HCT116 (cell line): ENCODE measurements at regions not wholly inside any gene's neighbourhood (a gene's known extent, or its start where the extent isn't known, plus 50 kb on each side); places are given as distances from the start of the nearest gene placed in this dataset.
"Not testable (repeated sequence)": the region's sequence is repeated elsewhere in the genome, so short reads cannot be mapped to it uniquely, and the experiment has no call there.

ENCODE experiments used
- ATAC-seq: fragments of 200-7000 bp; cut with Tn5 transposase; 2 replicates; pipeline ENCODE4 v1.9.1; 2020; ENCODE audit warnings: mild to moderate bottlenecking, moderate library complexity
- BruUV-seq: library from RNA; stranded (reverse); fragments of 400-500 nt; replicated peaks from 2 replicates; lab custom pipeline; 2021; lab: Mats Ljungman, UMichigan
- CTCF ChIA-PET: fragments of 300-600 bp; sonication (Branson Sonifier 250); formaldehyde crosslinking; loops from one replicate; lab custom pipeline; 2021; ENCODE audit warnings: antibody characterized with exemption; lab: Charles Lee
- POLR2A ChIA-PET: fragments of 300-600, 350-600 bp; sonication (Branson Sonifier 250); formaldehyde crosslinking; loops from one replicate; lab custom pipeline; 2021; ENCODE audit warnings: antibody characterized with exemption; lab: Charles Lee
- RAD21 ChIA-PET, 2 experiments: fragments of 300-600 bp; sonication (Branson Sonifier 250); formaldehyde crosslinking; loops; one replicate each; lab custom pipeline; 2023; ENCODE audit warnings: low total read pairs in 2 of 2; ENCODE audit not compliant: uncharacterized antibody in 2 of 2, unreplicated experiment in 2 of 2, low non-redundant PET in 1 of 2; lab: Charles Lee
- DNase-seq: peaks from one replicate; pipeline ENCODE4 v3.0.0-alpha.2; 2010; ENCODE audit warnings: low read depth, low spot score
- H2AFZ ChIP-seq: fragments of 200-600 bp; shearing (Covaris generic), sonication (generic); 2 replicates; pipeline ENCODE4 v1.6.1; 2017; ENCODE audit warnings: low read depth, mixed run types, mixed read lengths, antibody characterized with exemption, low read length; ENCODE audit not compliant: poor library complexity, severe bottlenecking
- H3K27ac ChIP-seq: 2 replicates; pipeline ENCODE4 v1.5.1; 2012; ENCODE audit warnings: low read depth, low read length
- H3K27me3 ChIP-seq: fragments of 200-600 bp; sonication (generic); 2 replicates; pipeline ENCODE4 v1.6.1; 2016; ENCODE audit warnings: mixed run types, low read length, mixed read lengths; ENCODE audit not compliant: insufficient read depth
- H3K36me3 ChIP-seq, 2 experiments: fragments of 200-500 bp in 1 of 2; fragments of 200-600 bp in 1 of 2; sonication (Bioruptor generic) in 1 of 2; sonication (generic) in 1 of 2; 2 replicates each; pipeline versions ENCODE4 v1.5.1 to v1.6.1; 2014 to 2016; ENCODE audit warnings: low read length in 2 of 2, inconsistent platforms in 1 of 2, mixed read lengths in 1 of 2, mixed run types in 1 of 2; ENCODE audit not compliant: insufficient read depth in 2 of 2, control insufficient read depth in 1 of 2
- H3K4me1 ChIP-seq, 2 experiments: fragments of 200-600 bp in 1 of 2; sonication (generic) in 1 of 2; 2 replicates each; pipeline versions ENCODE4 v1.5.1 to v1.6.1; 2012 to 2017; ENCODE audit warnings: low read length in 2 of 2, inconsistent platforms in 1 of 2, mild to moderate bottlenecking in 1 of 2, mixed read lengths in 1 of 2, mixed run types in 1 of 2, moderate library complexity in 1 of 2; ENCODE audit not compliant: insufficient read depth in 2 of 2, control insufficient read depth in 1 of 2
- H3K4me2 ChIP-seq: fragments of 200-600 bp; sonication (generic); 2 replicates; pipeline ENCODE4 v1.6.1; 2017; ENCODE audit warnings: mixed run types, low read length, mixed read lengths
- H3K4me3 ChIP-seq, 2 experiments: fragments of 200-600 bp in 1 of 2; sonication (generic) in 1 of 2; replicated peaks in 1 of 2; 2 replicates each; pipeline ENCODE4 v1.5.1; 2011 to 2016; ENCODE audit warnings: low read length in 2 of 2, control low read depth in 1 of 2, low read depth in 1 of 2, mild to moderate bottlenecking in 1 of 2, mixed read lengths in 1 of 2, mixed run types in 1 of 2
- H3K79me2 ChIP-seq: fragments of 200-600 bp; sonication (generic); 2 replicates; pipeline ENCODE4 v1.6.1; 2017; ENCODE audit warnings: mild to moderate bottlenecking, mixed run types, low read length, moderate library complexity, mixed read lengths; ENCODE audit not compliant: insufficient read depth
- H3K9ac ChIP-seq: fragments of 200-600 bp; sonication (generic); 2 replicates; pipeline ENCODE4 v1.6.1; 2016; ENCODE audit warnings: low read length, mixed read lengths
- H3K9me2 ChIP-seq: fragments of 200-600 bp; sonication (generic), shearing (Covaris generic); 2 replicates; pipeline ENCODE4 v1.6.1; 2017; ENCODE audit warnings: mixed run types, mild to moderate bottlenecking, moderate library complexity; ENCODE audit not compliant: insufficient read depth
- H3K9me3 ChIP-seq, 2 experiments: fragments of 200-500 bp in 1 of 2; fragments of 200-600 bp in 1 of 2; sonication (Bioruptor generic) in 1 of 2; sonication (generic) in 1 of 2; 2 replicates each; pipeline ENCODE4 v1.6.1; 2014 to 2017; ENCODE audit warnings: low read length in 2 of 2, mixed read lengths in 2 of 2, inconsistent platforms in 1 of 2, low read depth in 1 of 2, mild to moderate bottlenecking in 1 of 2, mixed run types in 1 of 2, moderate library complexity in 1 of 2; ENCODE audit not compliant: control insufficient read depth in 1 of 2, insufficient read depth in 1 of 2
- H4K20me1 ChIP-seq: fragments of 200-600 bp; sonication (generic), shearing (Covaris generic); 2 replicates; pipeline ENCODE4 v1.6.1; 2017; ENCODE audit warnings: mixed run types, mild to moderate bottlenecking, moderate library complexity; ENCODE audit not compliant: insufficient read depth
- ATF3 ChIP-seq: IDR thresholded peaks from 2 replicates; pipeline ENCODE4 v1.6.1; 2012
- CEBPB ChIP-seq: IDR thresholded peaks from 2 replicates; pipeline ENCODE4 v1.6.1; 2012; ENCODE audit warnings: low read depth
- CTCF ChIP-seq, 3 experiments: fragments of 200-600 bp in 1 of 3; sonication (generic) in 1 of 3; IDR thresholded peaks in 2 of 3; conservative IDR thresholded peaks in 1 of 3; 2 replicates each; pipeline ENCODE4 v1.5.1; 2012 to 2017; ENCODE audit warnings: low read depth in 2 of 3, low read length in 2 of 3, antibody characterized with exemption in 1 of 3, borderline replicate concordance in 1 of 3, control low read depth in 1 of 3, mild to moderate bottlenecking in 1 of 3, mixed read lengths in 1 of 3, mixed run types in 1 of 3, moderate library complexity in 1 of 3; ENCODE audit not compliant: insufficient read depth in 1 of 3
- EGR1 ChIP-seq: IDR thresholded peaks from 2 replicates; pipeline ENCODE4 v1.6.1; 2012; ENCODE audit warnings: low read depth
- ELF1 ChIP-seq: IDR thresholded peaks from 2 replicates; pipeline ENCODE4 v1.6.1; 2012; ENCODE audit warnings: low read depth, borderline replicate concordance
- EZH2phosphoT487 ChIP-seq: fragments of 200-600 bp; IDR thresholded peaks from 2 replicates; pipeline ENCODE4 v1.6.1; 2018; ENCODE audit warnings: antibody characterized with exemption, borderline replicate concordance
- FOSL1 ChIP-seq: IDR thresholded peaks from 2 replicates; pipeline ENCODE4 v1.6.1; 2012; ENCODE audit warnings: low read depth
- POLR2A ChIP-seq: IDR thresholded peaks from 2 replicates; pipeline ENCODE4 v1.7.0; 2011; ENCODE audit warnings: borderline replicate concordance; ENCODE audit not compliant: insufficient read depth, insufficient read length; ENCODE audit errors: extremely low read depth
- POLR2AphosphoS5 ChIP-seq: IDR thresholded peaks from 2 replicates; pipeline ENCODE4 v1.6.1; 2011; ENCODE audit warnings: mild to moderate bottlenecking, low read depth, low read length, moderate library complexity
- RAD21 ChIP-seq: IDR thresholded peaks from 2 replicates; pipeline ENCODE4 v1.6.1; 2012; ENCODE audit warnings: low read depth, mild to moderate bottlenecking
- REST ChIP-seq: IDR thresholded peaks from 2 replicates; pipeline ENCODE4 v1.6.1; 2012; ENCODE audit warnings: low read depth
- ZBTB33 ChIP-seq: IDR thresholded peaks from 2 replicates; pipeline ENCODE4 v1.6.1; 2011; ENCODE audit warnings: mild to moderate bottlenecking, low read length, moderate library complexity; ENCODE audit not compliant: insufficient replicate concordance; ENCODE audit errors: extremely low read depth
- intact Hi-C: fragments of 100-400 bp; cut with micrococcal nuclease; formaldehyde crosslinking; loops from 2 replicates; pipeline ENCODE4 v1.10.0; 2022
- TF ChIP-seq, protein P1 (sequence below): IDR thresholded peaks from 2 replicates; pipeline ENCODE4 v1.6.1; 2012

DNA sequence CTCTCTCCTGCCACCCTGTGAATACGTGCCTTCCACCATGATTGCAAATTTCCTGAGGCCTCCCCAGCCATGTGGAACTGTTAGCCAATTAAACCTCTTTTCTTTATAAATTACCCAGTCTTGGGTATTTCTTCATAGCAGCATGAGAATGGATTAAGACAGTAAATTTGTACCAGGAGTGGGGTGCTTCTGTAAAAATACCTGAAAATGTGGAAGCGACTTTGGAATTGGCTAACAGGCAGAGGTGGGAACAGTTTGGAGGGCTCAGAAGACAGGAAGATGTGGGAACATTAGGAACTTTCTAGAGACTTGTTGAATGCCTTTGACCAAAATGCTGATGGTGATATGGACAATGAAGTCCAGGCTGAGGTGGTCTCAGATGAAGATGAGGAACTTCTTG, 74.3 kb upstream of the FOXE1 start:
- ATAC-seq, intact Hi-C loops, H3K4me2 ChIP-seq, H3K9me3 ChIP-seq, H3K79me2 ChIP-seq, H3K4me3 ChIP-seq, H2AFZ ChIP-seq, H3K36me3 ChIP-seq, POLR2A ChIA-PET, DNase-seq, H3K27me3 ChIP-seq, H3K4me1 ChIP-seq, H3K27ac ChIP-seq, H3K9ac ChIP-seq, RAD21 ChIA-PET, H4K20me1 ChIP-seq, H3K9me2 ChIP-seq, BruUV-seq, CTCF ChIA-PET: not testable (repeated sequence)

- DNase-seq = no peak
- no TSS peak for BruUV-seq
- H3K79me2 ChIP-seq = no peaks in the 10 kb centered on the region
- 0 out of 2 replicates have a peak, but pooled peaks cover 3% of the 10 kb centered on the region for H3K27me3 ChIP-seq
- no peaks in the 10 kb centered on the region for H3K4me1 ChIP-seq
- POLR2A ChIA-PET = no interaction called here
- RAD21 ChIA-PET = no interaction called here
- TF ChIP-seq REST (no peak), RAD21 (no peak), ELF1 (no peak), CTCF (IDR thresholded peaks at IDR 0.05 in 2 of 3, conservative IDR thresholded peaks at IDR 0.05 in 1 of 3; ENCODE audit: borderline replicate concordance in 1 of 3, insufficient read depth in 1 of 3, low read depth in 2 of 3, low read length in 2 of 3) (no peak), EGR1 (no peak), ATF3 (no peak), FOSL1 (no peak), CEBPB (no peak), POLR2AphosphoS5 (no peak), POLR2A (no peak), ZBTB33 (no peak), EZH2phosphoT487 (no peak)
- TF ChIP-seq, protein P1, sequence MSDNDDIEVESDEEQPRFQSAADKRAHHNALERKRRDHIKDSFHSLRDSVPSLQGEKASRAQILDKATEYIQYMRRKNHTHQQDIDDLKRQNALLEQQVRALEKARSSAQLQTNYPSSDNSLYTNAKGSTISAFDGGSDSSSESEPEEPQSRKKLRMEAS = no peak
- CTCF ChIA-PET = no interaction called here
- H3K4me2 ChIP-seq = no peak overlapping the region
- no peak overlapping the region for H2AFZ ChIP-seq
- H3K9me2 ChIP-seq = no peaks in the 10 kb centered on the region
- no peak for ATAC-seq
- H3K9me3 ChIP-seq = peaks cover 3 to 5% of the 10 kb centered on the region in 2 experiments; a peak in 2 of 4 replicates
- H4K20me1 ChIP-seq = no peaks in the 10 kb centered on the region
- no peak overlapping the region for H3K4me3 ChIP-seq
- H3K9ac ChIP-seq = no peak overlapping the region
- no peak overlapping the region for H3K27ac ChIP-seq
- intact Hi-C loops = no loop called here
- H3K36me3 ChIP-seq = no peaks in the 10 kb centered on the region
These were observed 73.4 kb upstream of the FOXE1 start for GRCh38 chr9:97779608-97780007.
